ENCODE measurements at regions not wholly inside any gene's neighbourhood (a gene's known extent, or its start where the extent isn't known, plus 50 kb on each side); places are given as distances from the start of the nearest gene placed in this dataset.

- ATAC-seq (no peak), DNase-seq (no peak)
- Mint-ChIP-seq H3K27me3 (no peaks in the 10 kb centered on the region), H3K4me1 (no peaks in the 10 kb centered on the region), H3K36me3 (ENCODE audit: low read depth) (no peaks in the 10 kb centered on the region), H3K27ac (no peak overlapping the region), H3K4me3 (no peak overlapping the region)
- H3K9me3 ChIP-seq (ENCODE audit: control insufficient read depth, low read length, poor library complexity, severe bottlenecking), result no peaks in the 10 kb centered on the region
Measured at GRCh38 chr6:119587537-119587936, 238.0 kb upstream of the MAN1A1 start.

DNA sequence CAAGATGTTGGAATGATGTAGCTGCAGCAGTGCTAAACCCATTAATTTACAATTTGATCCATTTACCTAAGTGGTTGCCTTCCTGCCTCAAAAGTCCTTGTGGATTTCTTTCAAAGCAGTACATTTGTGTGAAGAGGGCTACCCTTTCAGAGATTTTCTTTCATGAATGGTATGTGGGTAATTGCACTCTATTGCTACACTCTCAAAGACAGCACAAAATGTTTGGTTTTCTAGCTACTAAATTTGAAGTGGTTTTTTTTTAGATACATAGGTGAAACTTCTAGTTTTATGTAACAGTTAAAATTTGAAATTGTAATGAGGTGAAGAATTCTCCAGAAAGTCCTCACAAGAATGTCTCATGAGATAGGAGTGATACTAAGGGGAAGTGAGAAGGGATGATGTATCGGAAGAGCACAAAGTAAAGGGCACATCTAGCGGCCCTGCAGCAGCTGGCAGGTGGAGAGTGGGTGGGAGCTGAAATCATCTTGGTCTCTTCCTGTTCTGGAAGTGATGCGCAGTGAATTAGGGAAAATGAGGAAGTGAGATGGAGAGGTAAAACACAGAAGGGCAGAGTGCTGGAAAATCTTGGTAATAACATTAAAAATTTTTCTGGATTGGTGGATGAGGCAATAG, 236.8 kb upstream of the MAN1A1 start:
- no peaks in the 10 kb centered on the region for H3K36me3 Mint-ChIP-seq (ENCODE audit: low read depth)
- DNase-seq (no peak), ATAC-seq (no peak)
- H3K27ac Mint-ChIP-seq, result no peak overlapping the region
- no peaks in the 10 kb centered on the region for H3K4me1 Mint-ChIP-seq
- no peaks in the 10 kb centered on the region for H3K27me3 Mint-ChIP-seq
- no peak overlapping the region for H3K4me3 Mint-ChIP-seq
- H3K9me3 ChIP-seq (ENCODE audit: control insufficient read depth, low read length, poor library complexity, severe bottlenecking), result no peaks in the 10 kb centered on the region

DNA sequence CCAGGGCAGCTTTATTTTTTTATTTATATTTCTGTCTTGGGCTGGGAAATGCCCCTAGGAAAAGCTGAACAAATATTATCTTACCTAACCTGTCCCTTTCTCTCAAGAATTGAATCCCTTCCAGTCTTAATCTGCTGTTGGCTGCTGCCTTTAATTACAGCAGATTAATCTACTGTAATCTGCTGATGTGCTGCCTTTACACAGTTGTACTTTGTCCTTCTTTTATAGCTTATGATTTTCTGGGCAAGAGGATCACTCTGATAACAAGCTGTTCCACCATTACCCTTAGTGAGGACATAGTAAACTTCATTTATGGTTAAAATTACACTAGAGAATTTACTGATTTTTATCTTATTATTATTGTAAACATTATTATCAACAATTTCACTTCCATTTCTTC, 234.5 kb upstream of the MAN1A1 start:
- Mint-ChIP-seq H3K27ac (no peak overlapping the region), H3K36me3 (ENCODE audit: low read depth) (no peaks in the 10 kb centered on the region)

GRCh38 chr6:119581220-119581619, 231.7 kb upstream of the MAN1A1 start:
- Mint-ChIP-seq H3K27me3 (no peaks in the 10 kb centered on the region), H3K4me3 (no peak overlapping the region)
- DNase-seq, result no peak

More for the DNA sequence above, 234.5 kb upstream of the MAN1A1 start:
- H3K4me1 Mint-ChIP-seq, result no peaks in the 10 kb centered on the region
- no peaks in the 10 kb centered on the region for H3K27me3 Mint-ChIP-seq
- no peaks in the 10 kb centered on the region for H3K9me3 ChIP-seq (ENCODE audit: control insufficient read depth, low read length, poor library complexity, severe bottlenecking)
- H3K4me3 Mint-ChIP-seq, result no peak overlapping the region
- no peak for ATAC-seq
- no peak for DNase-seq

GRCh38 chr6:119575721-119576120, 226.2 kb upstream of the MAN1A1 start:
- no peak for ATAC-seq
- peaks cover 8% of the 10 kb centered on the region for H3K27me3 Mint-ChIP-seq
- no peak overlapping the region for H3K27ac Mint-ChIP-seq
- H3K4me3 Mint-ChIP-seq, result no peak overlapping the region
- no peaks in the 10 kb centered on the region for H3K4me1 Mint-ChIP-seq
- DNase-seq, result no peak
- H3K9me3 ChIP-seq (ENCODE audit: control insufficient read depth, low read length, poor library complexity, severe bottlenecking), result peaks cover 5% of the 10 kb centered on the region
- H3K36me3 Mint-ChIP-seq (ENCODE audit: low read depth), result peaks cover 2% of the 10 kb centered on the region

More at GRCh38 chr6:119581220-119581619, 231.7 kb upstream of the MAN1A1 start:
- peaks cover 5% of the 10 kb centered on the region for H3K9me3 ChIP-seq (ENCODE audit: control insufficient read depth, low read length, poor library complexity, severe bottlenecking)
- ATAC-seq, result no peak
- Mint-ChIP-seq H3K27ac (no peak overlapping the region), H3K36me3 (ENCODE audit: low read depth) (no peaks in the 10 kb centered on the region), H3K4me1 (no peaks in the 10 kb centered on the region)

DNA sequence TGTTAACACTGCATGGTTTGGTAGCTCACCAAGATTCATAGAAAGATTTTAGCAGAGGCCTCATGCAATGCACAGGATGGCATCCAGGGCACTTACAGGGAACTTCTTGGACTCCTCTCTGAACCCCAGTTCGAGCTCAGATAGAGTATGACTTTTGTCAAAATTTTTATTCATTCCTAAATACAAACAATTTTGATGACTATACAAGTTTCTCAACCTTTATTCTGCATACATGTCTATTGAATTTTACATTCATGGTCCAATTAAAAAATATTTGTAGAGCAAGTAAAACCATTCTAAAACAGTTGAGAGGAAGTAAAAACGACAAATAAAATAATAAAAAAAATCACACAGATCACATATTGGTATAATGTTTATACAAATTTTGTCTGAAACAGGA, 219.0 kb upstream of the MAN1A1 start:
- DNase-seq (no peak), ATAC-seq (no peak)
- peaks cover 2% of the 10 kb centered on the region for H3K4me1 Mint-ChIP-seq
- no peaks in the 10 kb centered on the region for H3K36me3 Mint-ChIP-seq (ENCODE audit: low read depth)
- H3K9me3 ChIP-seq (ENCODE audit: control insufficient read depth, low read length, poor library complexity, severe bottlenecking), result no peaks in the 10 kb centered on the region
- no peak overlapping the region for H3K4me3 Mint-ChIP-seq
- no peak overlapping the region for H3K27ac Mint-ChIP-seq
- H3K27me3 Mint-ChIP-seq, result peaks cover 8% of the 10 kb centered on the region

- peaks cover 4% of the 10 kb centered on the region for H3K4me1 Mint-ChIP-seq
- no peaks in the 10 kb centered on the region for H3K36me3 Mint-ChIP-seq (ENCODE audit: low read depth)
- H3K4me3 Mint-ChIP-seq, result no peak overlapping the region
- H3K27me3 Mint-ChIP-seq, result peaks cover 8% of the 10 kb centered on the region
- DNase-seq, result no peak
- no peaks in the 10 kb centered on the region for H3K9me3 ChIP-seq (ENCODE audit: control insufficient read depth, low read length, poor library complexity, severe bottlenecking)
- no peak overlapping the region for H3K27ac Mint-ChIP-seq
- no peak for ATAC-seq
Measured at GRCh38 chr6:119566546-119567260, 217.1 kb upstream of the MAN1A1 start.

- Mint-ChIP-seq H3K4me1 (peaks cover 4% of the 10 kb centered on the region), H3K27ac (no peak overlapping the region), H3K36me3 (ENCODE audit: low read depth) (no peaks in the 10 kb centered on the region), H3K27me3 (peaks cover 4% of the 10 kb centered on the region), H3K4me3 (no peak overlapping the region)
- ATAC-seq, result no peak
- no peak for DNase-seq
- no peaks in the 10 kb centered on the region for H3K9me3 ChIP-seq (ENCODE audit: control insufficient read depth, low read length, poor library complexity, severe bottlenecking)
Measured at GRCh38 chr6:119565893-119566292, 216.3 kb upstream of the MAN1A1 start.

DNA sequence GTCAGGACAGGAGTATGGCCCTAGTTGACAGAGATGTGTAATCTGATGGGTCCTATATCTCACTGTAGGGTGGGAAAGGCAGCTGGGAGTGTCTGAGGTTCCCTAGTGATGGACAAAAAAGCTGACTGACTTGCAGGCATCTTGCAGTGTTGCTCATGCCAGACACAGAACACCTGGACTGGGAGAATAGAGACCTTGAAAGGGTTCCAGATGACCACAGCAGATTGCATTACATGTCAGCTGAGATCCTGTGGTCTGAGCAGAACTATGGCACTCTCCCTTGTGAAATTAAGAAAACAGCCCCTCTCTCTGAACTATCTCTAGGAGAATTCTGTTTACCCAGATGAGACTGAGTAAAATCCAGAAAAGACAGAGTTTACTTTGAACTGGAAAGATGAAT, 212.6 kb upstream of the MAN1A1 start:
- no peak overlapping the region for H3K27ac Mint-ChIP-seq
- no peaks in the 10 kb centered on the region for H3K9me3 ChIP-seq (ENCODE audit: control insufficient read depth, low read length, poor library complexity, severe bottlenecking)
- no peaks in the 10 kb centered on the region for H3K36me3 Mint-ChIP-seq (ENCODE audit: low read depth)

GRCh38 chr6:119559586-119559985, 210.0 kb upstream of the MAN1A1 start:
- H3K36me3 Mint-ChIP-seq (ENCODE audit: low read depth), result no peaks in the 10 kb centered on the region
- H3K27me3 Mint-ChIP-seq, result peaks cover 11% of the 10 kb centered on the region
- no peak overlapping the region for H3K4me3 Mint-ChIP-seq
- ATAC-seq (no peak), DNase-seq (no peak)
- no peak overlapping the region for H3K27ac Mint-ChIP-seq
- H3K4me1 Mint-ChIP-seq, result peaks cover 4% of the 10 kb centered on the region
- H3K9me3 ChIP-seq (ENCODE audit: control insufficient read depth, low read length, poor library complexity, severe bottlenecking), result no peaks in the 10 kb centered on the region

More for the DNA sequence above, 212.6 kb upstream of the MAN1A1 start:
- H3K4me1 Mint-ChIP-seq, result peaks cover 4% of the 10 kb centered on the region
- no peak for DNase-seq
- peaks cover 11% of the 10 kb centered on the region for H3K27me3 Mint-ChIP-seq
- ATAC-seq, result no peak
- H3K4me3 Mint-ChIP-seq, result no peak overlapping the region

DNA sequence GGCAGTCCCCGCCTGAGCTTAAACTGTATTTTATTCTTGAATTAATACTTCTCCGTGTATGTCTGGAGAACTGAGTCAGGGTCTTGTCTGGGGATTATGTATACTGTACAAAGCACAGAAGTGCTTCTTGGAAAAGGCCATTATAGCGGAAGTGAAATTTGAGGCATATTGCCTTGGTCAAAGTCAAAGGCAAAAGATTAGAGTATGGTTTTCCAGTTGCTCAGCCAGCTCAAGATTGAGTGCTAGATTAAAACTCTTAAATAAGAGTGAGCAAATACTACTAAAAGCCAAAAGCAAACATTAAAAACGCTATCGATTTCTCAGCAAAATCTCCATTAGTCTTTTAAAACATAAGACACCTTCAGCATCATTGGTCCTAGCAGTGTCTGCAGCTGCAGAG, 207.7 kb upstream of the MAN1A1 start:
- Mint-ChIP-seq H3K36me3 (ENCODE audit: low read depth) (no peaks in the 10 kb centered on the region), H3K27ac (no peak overlapping the region), H3K4me1 (no peaks in the 10 kb centered on the region), H3K4me3 (no peak overlapping the region), H3K27me3 (peaks cover 11% of the 10 kb centered on the region)
- DNase-seq, result no peak
- no peaks in the 10 kb centered on the region for H3K9me3 ChIP-seq (ENCODE audit: control insufficient read depth, low read length, poor library complexity, severe bottlenecking)
- ATAC-seq, result no peak

DNA sequence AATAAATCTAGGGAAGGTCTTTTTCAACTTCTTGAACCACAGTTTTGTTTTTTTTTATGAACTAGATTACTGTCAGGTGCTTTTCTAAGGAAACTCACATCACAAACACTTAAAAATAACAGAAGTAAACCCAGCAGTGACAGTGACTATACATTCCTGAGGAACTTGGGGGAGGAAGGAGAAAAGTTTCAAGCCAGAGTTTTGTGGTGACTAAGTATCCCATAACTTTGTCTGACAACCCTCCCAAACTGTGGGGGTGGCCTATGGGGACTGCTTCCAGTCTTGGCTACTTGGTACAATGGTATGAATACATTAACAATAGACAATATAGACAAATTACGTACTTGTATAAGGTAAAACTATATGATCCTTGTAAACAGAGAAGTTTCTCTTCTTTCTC, 202.5 kb upstream of the MAN1A1 start:
- Mint-ChIP-seq H3K27me3 (peaks cover 8% of the 10 kb centered on the region), H3K4me3 (no peak overlapping the region), H3K27ac (no peak overlapping the region), H3K36me3 (ENCODE audit: low read depth) (no peaks in the 10 kb centered on the region), H3K4me1 (no peaks in the 10 kb centered on the region)
- no peak for ATAC-seq
- H3K9me3 ChIP-seq (ENCODE audit: control insufficient read depth, low read length, poor library complexity, severe bottlenecking), result no peaks in the 10 kb centered on the region
- DNase-seq, result no peak

- H3K36me3 Mint-ChIP-seq (ENCODE audit: low read depth), result no peaks in the 10 kb centered on the region
- no peak for ATAC-seq
- H3K9me3 ChIP-seq (ENCODE audit: control insufficient read depth, low read length, poor library complexity, severe bottlenecking), result no peaks in the 10 kb centered on the region
- no peak overlapping the region for H3K27ac Mint-ChIP-seq
- no peaks in the 10 kb centered on the region for H3K4me1 Mint-ChIP-seq
- no peak overlapping the region for H3K4me3 Mint-ChIP-seq
- no peak for DNase-seq
- H3K27me3 Mint-ChIP-seq, result peaks cover 22% of the 10 kb centered on the region
Measured at GRCh38 chr6:119547024-119547423, 197.5 kb upstream of the MAN1A1 start.

GRCh38 chr6:119545245-119545644, 195.7 kb upstream of the MAN1A1 start:
- H3K9me3 ChIP-seq (ENCODE audit: control insufficient read depth, low read length, poor library complexity, severe bottlenecking), result no peaks in the 10 kb centered on the region
- H3K4me1 Mint-ChIP-seq, result no peaks in the 10 kb centered on the region
- DNase-seq (no peak), ATAC-seq (no peak)
- peaks cover 35% of the 10 kb centered on the region for H3K27me3 Mint-ChIP-seq
- no peaks in the 10 kb centered on the region for H3K36me3 Mint-ChIP-seq (ENCODE audit: low read depth)
- no peak overlapping the region for H3K27ac Mint-ChIP-seq
- no peak overlapping the region for H3K4me3 Mint-ChIP-seq

Data from T-helper 17 cell (primary cell).